GM13976 (cell line): ENCODE measurements at regions not wholly inside any gene's neighbourhood (a gene's known extent, or its start where the extent isn't known, plus 50 kb on each side); places are given as distances from the start of the nearest gene placed in this dataset.

Experiments
- DNase-seq: peaks from one replicate; pipeline ENCODE4 v3.0.0; 2012; ENCODE audit warnings: low spot score
- in situ Hi-C: fragments of 300-500 bp; cut with MboI; formaldehyde crosslinking; loops from one replicate; pipeline ENCODE4 v1.12.0; 2022; ENCODE audit warnings: low sequenced_read_pairs, mixed read lengths, inconsistent platforms; ENCODE audit not compliant: unreplicated experiment
- TF ChIP-seq, protein P1 (sequence below): IDR thresholded peaks from 2 replicates; pipeline ENCODE4 v1.5.1; 2012; ENCODE audit warnings: borderline replicate concordance, mild to moderate bottlenecking; ENCODE audit not compliant: insufficient read depth; ENCODE audit errors: extremely low read depth, missing control alignments, control extremely low read depth

DNA sequence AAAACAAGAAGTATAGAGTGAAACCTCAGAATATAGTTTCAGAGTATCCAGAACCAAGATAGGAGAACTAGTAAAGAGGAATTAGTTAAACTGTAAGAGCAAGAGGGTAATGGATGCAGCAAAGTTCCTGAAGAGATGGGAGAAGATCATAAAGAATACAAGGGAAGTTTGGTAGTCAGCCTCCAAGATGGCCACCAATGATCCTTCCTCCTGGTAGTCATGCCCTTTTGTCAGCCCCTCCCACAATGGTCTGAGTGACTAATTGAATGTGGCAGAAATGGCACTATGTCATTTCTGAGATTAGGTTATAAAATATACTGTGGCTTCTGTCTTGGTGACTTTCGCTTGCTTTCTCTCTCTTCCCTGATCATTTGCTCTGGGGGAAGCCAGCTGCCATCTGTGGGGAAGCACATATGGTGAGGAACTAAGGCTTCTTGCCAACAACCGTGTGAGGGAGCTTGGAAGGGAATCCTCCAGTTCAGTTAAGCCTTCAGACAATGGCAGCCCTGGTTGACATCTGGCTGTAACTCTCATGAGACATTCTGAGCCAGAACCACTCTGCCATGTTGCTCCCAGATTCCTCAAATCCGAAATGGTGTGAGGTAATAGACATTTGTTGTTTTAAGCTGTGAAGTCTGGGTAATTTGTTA lies 55.3 kb upstream of the AMN1 start:
- no peak for DNase-seq
- in situ Hi-C loops: no loop called here

GRCh38 chr12:31783556-31783955 lies 54.7 kb upstream of the AMN1 start:
- TF ChIP-seq, protein P1, sequence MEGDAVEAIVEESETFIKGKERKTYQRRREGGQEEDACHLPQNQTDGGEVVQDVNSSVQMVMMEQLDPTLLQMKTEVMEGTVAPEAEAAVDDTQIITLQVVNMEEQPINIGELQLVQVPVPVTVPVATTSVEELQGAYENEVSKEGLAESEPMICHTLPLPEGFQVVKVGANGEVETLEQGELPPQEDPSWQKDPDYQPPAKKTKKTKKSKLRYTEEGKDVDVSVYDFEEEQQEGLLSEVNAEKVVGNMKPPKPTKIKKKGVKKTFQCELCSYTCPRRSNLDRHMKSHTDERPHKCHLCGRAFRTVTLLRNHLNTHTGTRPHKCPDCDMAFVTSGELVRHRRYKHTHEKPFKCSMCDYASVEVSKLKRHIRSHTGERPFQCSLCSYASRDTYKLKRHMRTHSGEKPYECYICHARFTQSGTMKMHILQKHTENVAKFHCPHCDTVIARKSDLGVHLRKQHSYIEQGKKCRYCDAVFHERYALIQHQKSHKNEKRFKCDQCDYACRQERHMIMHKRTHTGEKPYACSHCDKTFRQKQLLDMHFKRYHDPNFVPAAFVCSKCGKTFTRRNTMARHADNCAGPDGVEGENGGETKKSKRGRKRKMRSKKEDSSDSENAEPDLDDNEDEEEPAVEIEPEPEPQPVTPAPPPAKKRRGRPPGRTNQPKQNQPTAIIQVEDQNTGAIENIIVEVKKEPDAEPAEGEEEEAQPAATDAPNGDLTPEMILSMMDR: no peak
- no peak for DNase-seq
- in situ Hi-C loops: no loop called here

More for the DNA sequence above, 55.3 kb upstream of the AMN1 start:
- TF ChIP-seq, protein P1: no peak

DNA sequence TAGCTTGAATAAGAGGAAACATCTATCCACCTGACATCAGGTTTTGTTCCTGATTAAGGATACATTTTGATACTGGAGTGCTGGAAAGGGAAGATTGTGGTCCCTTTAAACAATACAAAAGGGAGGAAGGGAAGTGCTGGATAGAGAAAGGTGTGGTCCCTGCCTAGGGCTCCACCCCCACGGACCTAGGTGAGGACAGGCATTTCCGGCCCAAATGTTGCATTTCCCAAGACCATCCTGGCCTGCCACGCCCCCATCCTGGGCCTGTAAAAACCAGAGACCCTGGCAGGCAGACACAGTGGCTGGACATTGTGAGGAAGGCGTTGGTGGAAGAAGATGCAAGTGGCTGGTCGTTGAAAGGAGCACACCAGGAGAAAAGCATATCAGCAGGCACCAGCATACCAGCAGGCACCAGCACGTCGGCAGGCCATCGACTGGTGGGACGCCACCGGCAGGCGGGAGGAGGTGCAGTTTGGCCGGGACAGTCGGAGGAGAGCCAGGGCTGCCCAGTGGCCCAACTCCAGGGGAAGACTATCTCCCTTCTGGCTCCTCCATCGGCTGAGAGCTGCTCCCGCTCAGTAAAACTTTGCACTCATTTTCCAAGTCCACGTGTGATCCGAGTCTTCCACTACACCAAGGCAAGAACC lies 53.2 kb upstream of the AMN1 start:
- DNase-seq: no peak
- TF ChIP-seq, protein P1: no peak
- in situ Hi-C loops: no loop called here

DNA sequence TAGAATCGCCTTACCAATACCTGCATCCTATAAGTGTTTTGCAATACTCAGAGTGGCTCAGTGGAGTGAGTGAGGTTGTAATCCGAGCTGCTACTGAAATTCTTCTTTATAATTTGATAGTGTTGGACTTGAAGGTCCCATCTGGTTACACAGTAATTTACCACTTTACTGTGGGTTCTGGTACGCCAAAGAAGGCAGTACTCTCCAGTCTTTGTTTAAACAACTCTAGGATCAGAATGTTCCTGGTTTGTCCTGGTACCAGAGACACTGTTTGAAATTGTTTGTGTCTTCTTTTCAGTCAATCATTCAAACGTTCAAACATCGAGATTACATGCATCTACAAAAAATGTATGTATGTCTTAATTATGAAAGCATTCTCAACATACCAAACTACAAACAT lies 51.3 kb upstream of the AMN1 start:
- no peak for DNase-seq
- TF ChIP-seq, protein P1: no peak
- in situ Hi-C loops: no loop called here

GRCh38 chr12:31778687-31779086 lies 49.9 kb upstream of the AMN1 start:
- TF ChIP-seq, protein P1: no peak
- no peak for DNase-seq
- in situ Hi-C loops: no loop called here
